Cardiac muscle cell (in vitro differentiated cells and primary cell): ENCODE measurements at regions not wholly inside any gene's neighbourhood (a gene's known extent, or its start where the extent isn't known, plus 50 kb on each side); places are given as distances from the start of the nearest gene placed in this dataset.

Experiments
- DNase-seq, 2 donors: peaks; one replicate each; pipeline versions ENCODE4 v3.0.0 to v3.0.0-alpha.2; 2010 to 2017; ENCODE audit warnings: low read depth in 1 of 2, low spot score in 1 of 2
- H3K27ac ChIP-seq: fragments of 200-600 bp; sonication (generic); 2 replicates; pipeline ENCODE4 v1.5.1; 2016
- H3K27me3 ChIP-seq: fragments of 200-600 bp; sonication (generic); 2 replicates; pipeline ENCODE4 v1.6.0; 2016; ENCODE audit warnings: control low read depth
- H3K36me3 ChIP-seq: fragments of 200-600 bp; sonication (generic); 2 replicates; pipeline ENCODE4 v1.5.1; 2016; ENCODE audit warnings: control low read depth
- H3K4me1 ChIP-seq: fragments of 200-600 bp; sonication (generic); 2 replicates; pipeline ENCODE4 v1.8.1; 2017; ENCODE audit warnings: low read depth, mild to moderate bottlenecking, mixed run types
- H3K4me3 ChIP-seq: fragments of 200-600 bp; sonication (generic); 2 replicates; pipeline ENCODE4 v1.5.1; 2016; ENCODE audit warnings: mild to moderate bottlenecking
- H3K9me3 ChIP-seq: fragments of 200-600 bp; sonication (generic); 2 replicates; pipeline ENCODE4 v1.5.1; 2017; ENCODE audit warnings: low read depth, mild to moderate bottlenecking, control low read depth
- CTCF ChIP-seq: IDR thresholded peaks from 2 replicates; pipeline ENCODE4 v1.5.1; 2012; ENCODE audit warnings: low read depth, mild to moderate bottlenecking, low read length

GRCh38 chr12:28099871-28100270 lies 90.4 kb upstream of the CCDC91 start:
- H3K27ac ChIP-seq: no peak overlapping the region
- DNase-seq: no peak
- TF ChIP-seq CTCF: no peak

GRCh38 chr12:28100717-28101116 lies 89.5 kb upstream of the CCDC91 start:
- no peak for TF ChIP-seq CTCF
- H3K27ac ChIP-seq: no peak overlapping the region
- no peak overlapping the region for H3K4me3 ChIP-seq
- H3K27me3 ChIP-seq: no peaks in the 10 kb centered on the region
- H3K4me1 ChIP-seq: no peaks in the 10 kb centered on the region
- H3K36me3 ChIP-seq: no peaks in the 10 kb centered on the region
- H3K9me3 ChIP-seq: no peaks in the 10 kb centered on the region
- DNase-seq: no peak

More at GRCh38 chr12:28099871-28100270, 90.4 kb upstream of the CCDC91 start:
- H3K9me3 ChIP-seq: no peaks in the 10 kb centered on the region
- no peaks in the 10 kb centered on the region for H3K4me1 ChIP-seq
- H3K4me3 ChIP-seq: no peak overlapping the region
- H3K27me3 ChIP-seq: no peaks in the 10 kb centered on the region
- H3K36me3 ChIP-seq: no peaks in the 10 kb centered on the region

- Histone ChIP-seq H3K36me3 (no peaks in the 10 kb centered on the region), H3K4me1 (no peaks in the 10 kb centered on the region), H3K4me3 (no peak overlapping the region), H3K27ac (no peak overlapping the region), H3K27me3 (no peaks in the 10 kb centered on the region), H3K9me3 (no peaks in the 10 kb centered on the region)
- no peak for DNase-seq
- no peak for TF ChIP-seq CTCF
Measured at GRCh38 chr12:28104316-28104715, 85.9 kb upstream of the CCDC91 start.

GRCh38 chr12:28104903-28105864 lies 85.1 kb upstream of the CCDC91 start:
- no peaks in the 10 kb centered on the region for H3K27me3 ChIP-seq
- H3K36me3 ChIP-seq: no peaks in the 10 kb centered on the region
- DNase-seq: peak in 1 of 2 donors; percentile 28
- no peak overlapping the region for H3K27ac ChIP-seq
- no peak for TF ChIP-seq CTCF
- no peaks in the 10 kb centered on the region for H3K4me1 ChIP-seq
- no peaks in the 10 kb centered on the region for H3K9me3 ChIP-seq
- H3K4me3 ChIP-seq: no peak overlapping the region

- Histone ChIP-seq H3K36me3 (no peaks in the 10 kb centered on the region), H3K27me3 (no peaks in the 10 kb centered on the region), H3K4me1 (no peaks in the 10 kb centered on the region), H3K9me3 (no peaks in the 10 kb centered on the region), H3K27ac (no peak overlapping the region), H3K4me3 (no peak overlapping the region)
- DNase-seq: peak in 1 of 2 donors; percentile 41
- no peak for TF ChIP-seq CTCF
Measured at GRCh38 chr12:28107679-28108078, 82.6 kb upstream of the CCDC91 start.
